Body of pancreas (tissue), 4 donors: ENCODE measurements at regions not wholly inside any gene's neighbourhood (a gene's known extent, or its start where the extent isn't known, plus 50 kb on each side); places are given as distances from the start of the nearest gene placed in this dataset.

ENCODE experiments used
- POLR2A ChIP-seq, 3 donors: fragments of 450-650 bp; IDR thresholded peaks; one replicate each; pipeline ENCODE4 v1.6.1; 2016; ENCODE audit warnings: antibody characterized with exemption in 3 of 3, mild to moderate bottlenecking in 2 of 3
- TF ChIP-seq, protein P1 (sequence below), 7 experiments: fragments of 450-650 bp in 4 of 7; fragments of 200-600 bp in 3 of 7; sonication (generic) in 3 of 7; IDR thresholded peaks; one replicate each; pipeline ENCODE4 v1.5.1; 2016 to 2019; ENCODE audit warnings: antibody characterized with exemption in 7 of 7

- TF ChIP-seq, protein P1, sequence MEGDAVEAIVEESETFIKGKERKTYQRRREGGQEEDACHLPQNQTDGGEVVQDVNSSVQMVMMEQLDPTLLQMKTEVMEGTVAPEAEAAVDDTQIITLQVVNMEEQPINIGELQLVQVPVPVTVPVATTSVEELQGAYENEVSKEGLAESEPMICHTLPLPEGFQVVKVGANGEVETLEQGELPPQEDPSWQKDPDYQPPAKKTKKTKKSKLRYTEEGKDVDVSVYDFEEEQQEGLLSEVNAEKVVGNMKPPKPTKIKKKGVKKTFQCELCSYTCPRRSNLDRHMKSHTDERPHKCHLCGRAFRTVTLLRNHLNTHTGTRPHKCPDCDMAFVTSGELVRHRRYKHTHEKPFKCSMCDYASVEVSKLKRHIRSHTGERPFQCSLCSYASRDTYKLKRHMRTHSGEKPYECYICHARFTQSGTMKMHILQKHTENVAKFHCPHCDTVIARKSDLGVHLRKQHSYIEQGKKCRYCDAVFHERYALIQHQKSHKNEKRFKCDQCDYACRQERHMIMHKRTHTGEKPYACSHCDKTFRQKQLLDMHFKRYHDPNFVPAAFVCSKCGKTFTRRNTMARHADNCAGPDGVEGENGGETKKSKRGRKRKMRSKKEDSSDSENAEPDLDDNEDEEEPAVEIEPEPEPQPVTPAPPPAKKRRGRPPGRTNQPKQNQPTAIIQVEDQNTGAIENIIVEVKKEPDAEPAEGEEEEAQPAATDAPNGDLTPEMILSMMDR (IDR thresholded peaks at IDR 0.05), result no peak
- TF ChIP-seq POLR2A (IDR thresholded peaks at IDR 0.05), result no peak
Observed at GRCh38 chr11:23976426-23976825, 520.4 kb upstream of the LUZP2 start.
